Activated CD8-positive, alpha-beta memory T cell treated with anti-CD3 and anti-CD28 coated beads, Interleukin-2, amount 10 ng/mL, durations not matched to agents 7 days and 5 days (primary cell): ENCODE measurements at regions not wholly inside any gene's neighbourhood (a gene's known extent, or its start where the extent isn't known, plus 50 kb on each side); places are given as distances from the start of the nearest gene placed in this dataset.
"Not testable (repeated sequence)": the region's sequence is repeated elsewhere in the genome, so short reads cannot be mapped to it uniquely, and the experiment has no call there.

Experiments used
- ATAC-seq: fragments of 150-1000 bp; cut with Tn5 transposase; one replicate; pipeline ENCODE4 v1.10.0; 2021; ENCODE audit warnings: moderate library complexity
- CTCF ChIA-PET: fragments of 350-600 bp; sonication (Branson Sonifier 250); formaldehyde crosslinking; loops from one replicate; lab custom pipeline; 2021; ENCODE audit warnings: antibody characterized with exemption; lab: Charles Lee
- DNase-seq: peaks from one replicate; pipeline ENCODE4 v3.0.0-alpha.2; 2020
- H3K27ac Mint-ChIP-seq: one replicate; pipeline ENCODE4 v1.8.0; 2021; ENCODE audit warnings: mild to moderate bottlenecking, mixed read lengths
- H3K27me3 Mint-ChIP-seq: one replicate; pipeline ENCODE4 v1.8.0; 2021; ENCODE audit warnings: mixed read lengths
- H3K36me3 Mint-ChIP-seq: one replicate; pipeline ENCODE4 v1.8.0; 2021; ENCODE audit warnings: mild to moderate bottlenecking, mixed read lengths
- H3K4me1 Mint-ChIP-seq: one replicate; pipeline ENCODE4 v1.8.0; 2021; ENCODE audit warnings: mixed read lengths
- H3K4me3 Mint-ChIP-seq: one replicate; pipeline ENCODE4 v1.8.0; 2021; ENCODE audit warnings: mild to moderate bottlenecking, moderate library complexity, mixed read lengths
- H3K9me3 Mint-ChIP-seq: one replicate; pipeline ENCODE4 v1.8.0; 2022; ENCODE audit warnings: low read depth, mixed read lengths

GRCh38 chr7:80040335-80040734 is 94.3 kb upstream of the GNAI1 start:
- Mint-ChIP-seq H3K27ac (no peak overlapping the region), H3K36me3 (no peaks in the 10 kb centered on the region), H3K27me3 (no peaks in the 10 kb centered on the region), H3K4me3 (no peak overlapping the region), H3K9me3 (peaks cover 6% of the 10 kb centered on the region), H3K4me1 (no peaks in the 10 kb centered on the region)
- DNase-seq (no peak), ATAC-seq (no peak)
- CTCF ChIA-PET, result no interaction called here

GRCh38 chr7:80039251-80039884 is 95.3 kb upstream of the GNAI1 start:
- Mint-ChIP-seq H3K4me3 (no peak overlapping the region), H3K36me3 (no peaks in the 10 kb centered on the region), H3K27ac (no peak overlapping the region), H3K9me3 (peaks cover 6% of the 10 kb centered on the region), H3K27me3 (no peaks in the 10 kb centered on the region), H3K4me1 (no peaks in the 10 kb centered on the region)
- DNase-seq, result no peak
- CTCF ChIA-PET, result no interaction called here
- no peak for ATAC-seq

- Mint-ChIP-seq H3K4me1 (no peaks in the 10 kb centered on the region), H3K9me3 (peaks cover 12% of the 10 kb centered on the region), H3K27ac (no peak overlapping the region), H3K36me3 (no peaks in the 10 kb centered on the region), H3K4me3 (no peak overlapping the region), H3K27me3 (no peaks in the 10 kb centered on the region)
- CTCF ChIA-PET, result no interaction called here
- DNase-seq (no peak), ATAC-seq (no peak)
These were observed 96.9 kb upstream of the GNAI1 start for GRCh38 chr7:80037689-80038088.

- ATAC-seq, result no peak
- H3K4me1 Mint-ChIP-seq, result no peaks in the 10 kb centered on the region
- CTCF ChIA-PET, result no interaction called here
These were observed 98.5 kb upstream of the GNAI1 start for GRCh38 chr7:80036107-80036506.

GRCh38 chr7:80028717-80029116 is 105.9 kb upstream of the GNAI1 start:
- DNase-seq, result no peak
- Mint-ChIP-seq H3K4me3 (no peak overlapping the region), H3K27me3 (no peaks in the 10 kb centered on the region), H3K4me1 (no peaks in the 10 kb centered on the region), H3K27ac (no peak overlapping the region), H3K36me3 (no peaks in the 10 kb centered on the region), H3K9me3 (peaks cover 5% of the 10 kb centered on the region)
- CTCF ChIA-PET, result no interaction called here
- ATAC-seq, result no peak

More at GRCh38 chr7:80036107-80036506, 98.5 kb upstream of the GNAI1 start:
- Mint-ChIP-seq H3K4me3 (no peak overlapping the region), H3K36me3 (no peaks in the 10 kb centered on the region), H3K27me3 (no peaks in the 10 kb centered on the region), H3K27ac (no peak overlapping the region), H3K9me3 (peaks cover 12% of the 10 kb centered on the region)
- no peak for DNase-seq

- ATAC-seq (no peak), DNase-seq (no peak)
- Mint-ChIP-seq H3K4me3 (no peak overlapping the region), H3K27me3 (no peaks in the 10 kb centered on the region), H3K4me1 (no peaks in the 10 kb centered on the region), H3K27ac (no peak overlapping the region), H3K36me3 (no peaks in the 10 kb centered on the region), H3K9me3 (peaks cover 5% of the 10 kb centered on the region)
- CTCF ChIA-PET, result no interaction called here
These were observed 106.9 kb upstream of the GNAI1 start for GRCh38 chr7:80027611-80028173.

- DNase-seq (no peak), ATAC-seq (no peak)
- H3K9me3 Mint-ChIP-seq, result peaks cover 9% of the 10 kb centered on the region
- H3K4me3 Mint-ChIP-seq, result no peak overlapping the region
- H3K27ac Mint-ChIP-seq, result no peak overlapping the region
- H3K4me1 Mint-ChIP-seq, result no peaks in the 10 kb centered on the region
- no peaks in the 10 kb centered on the region for H3K27me3 Mint-ChIP-seq
- no peaks in the 10 kb centered on the region for H3K36me3 Mint-ChIP-seq
- CTCF ChIA-PET, result no interaction called here
These were observed 107.9 kb upstream of the GNAI1 start for GRCh38 chr7:80026766-80027165.

- DNase-seq, H3K4me1 Mint-ChIP-seq, H3K27me3 Mint-ChIP-seq, H3K36me3 Mint-ChIP-seq, CTCF ChIA-PET, H3K27ac Mint-ChIP-seq, ATAC-seq, H3K4me3 Mint-ChIP-seq: not testable (repeated sequence)
- peaks cover 11% of the 10 kb centered on the region for H3K9me3 Mint-ChIP-seq
These were observed 114.4 kb upstream of the GNAI1 start for GRCh38 chr7:80020277-80020676.

GRCh38 chr7:80019809-80020207 is 114.8 kb upstream of the GNAI1 start:
- ATAC-seq, CTCF ChIA-PET, H3K27me3 Mint-ChIP-seq, H3K36me3 Mint-ChIP-seq, DNase-seq, H3K4me1 Mint-ChIP-seq, H3K4me3 Mint-ChIP-seq, H3K27ac Mint-ChIP-seq: not testable (repeated sequence)
- H3K9me3 Mint-ChIP-seq, result peaks cover 11% of the 10 kb centered on the region

GRCh38 chr7:80018941-80019808 is 115.5 kb upstream of the GNAI1 start:
- Mint-ChIP-seq H3K27me3 (no peaks in the 10 kb centered on the region), H3K4me3 (no peak overlapping the region), H3K4me1 (no peaks in the 10 kb centered on the region), H3K27ac (no peak overlapping the region), H3K36me3 (no peaks in the 10 kb centered on the region), H3K9me3 (peaks cover 11% of the 10 kb centered on the region)
- DNase-seq (no peak), ATAC-seq (no peak)
- CTCF ChIA-PET, result no interaction called here

- H3K27me3 Mint-ChIP-seq, result no peaks in the 10 kb centered on the region
- no peaks in the 10 kb centered on the region for H3K4me1 Mint-ChIP-seq
- H3K4me3 Mint-ChIP-seq, result no peak overlapping the region
- ATAC-seq, result no peak
- H3K36me3 Mint-ChIP-seq, result no peaks in the 10 kb centered on the region
- no peak for DNase-seq
- H3K27ac Mint-ChIP-seq, result no peak overlapping the region
- CTCF ChIA-PET, result no interaction called here
- peaks cover 3% of the 10 kb centered on the region for H3K9me3 Mint-ChIP-seq
These were observed 117.4 kb upstream of the GNAI1 start for GRCh38 chr7:80017101-80017698.

GRCh38 chr7:80014511-80014910 is 120.1 kb upstream of the GNAI1 start:
- H3K4me1 Mint-ChIP-seq, result no peaks in the 10 kb centered on the region
- ATAC-seq (no peak), DNase-seq (no peak)
- H3K27ac Mint-ChIP-seq, result no peak overlapping the region
- H3K4me3 Mint-ChIP-seq, result no peak overlapping the region
- H3K27me3 Mint-ChIP-seq, result no peaks in the 10 kb centered on the region
- no peaks in the 10 kb centered on the region for H3K9me3 Mint-ChIP-seq
- no peaks in the 10 kb centered on the region for H3K36me3 Mint-ChIP-seq
- CTCF ChIA-PET, result no interaction called here

GRCh38 chr7:80008039-80008438 is 126.6 kb upstream of the GNAI1 start:
- Mint-ChIP-seq H3K4me1 (no peaks in the 10 kb centered on the region), H3K27me3 (no peaks in the 10 kb centered on the region), H3K9me3 (no peaks in the 10 kb centered on the region), H3K4me3 (no peak overlapping the region), H3K27ac (no peak overlapping the region), H3K36me3 (no peaks in the 10 kb centered on the region)
- ATAC-seq (no peak), DNase-seq (no peak)
- CTCF ChIA-PET, result no interaction called here
